Stomach smooth muscle (tissue), 2 donors: ENCODE measurements at regions not wholly inside any gene's neighbourhood (a gene's known extent, or its start where the extent isn't known, plus 50 kb on each side); places are given as distances from the start of the nearest gene placed in this dataset.

ENCODE experiments used
- H3K27ac ChIP-seq: one replicate; pipeline ENCODE4 v1.7.0; 2013; ENCODE audit warnings: mild to moderate bottlenecking, low read length, inconsistent platforms
- H3K27me3 ChIP-seq, 2 donors: one replicate each; pipeline ENCODE4 v1.7.0; 2013; ENCODE audit warnings: low read length in 2 of 2; ENCODE audit not compliant: insufficient read depth in 2 of 2, control insufficient read depth in 1 of 2
- H3K36me3 ChIP-seq, 2 donors: one replicate each; pipeline ENCODE4 v1.7.0; 2013; ENCODE audit warnings: low read length in 2 of 2; ENCODE audit not compliant: control insufficient read depth in 2 of 2, insufficient read depth in 2 of 2
- H3K4me1 ChIP-seq: one replicate; pipeline ENCODE4 v1.7.0; 2013; ENCODE audit warnings: low read length; ENCODE audit not compliant: control insufficient read depth, insufficient read depth
- H3K4me3 ChIP-seq, 2 donors: one replicate each; pipeline ENCODE4 v1.7.0; 2013; ENCODE audit warnings: low read length in 2 of 2
- H3K9ac ChIP-seq, 2 donors: one replicate each; pipeline ENCODE4 v1.7.0; 2013; ENCODE audit warnings: low read length in 2 of 2, mild to moderate bottlenecking in 1 of 2
- H3K9me3 ChIP-seq, 2 donors: one replicate each; pipeline ENCODE4 v1.7.0; 2013; ENCODE audit warnings: low read length in 2 of 2; ENCODE audit not compliant: control insufficient read depth in 2 of 2
- donor health status: healthy.
- donor health status: Pancreatic carcinoma.

DNA sequence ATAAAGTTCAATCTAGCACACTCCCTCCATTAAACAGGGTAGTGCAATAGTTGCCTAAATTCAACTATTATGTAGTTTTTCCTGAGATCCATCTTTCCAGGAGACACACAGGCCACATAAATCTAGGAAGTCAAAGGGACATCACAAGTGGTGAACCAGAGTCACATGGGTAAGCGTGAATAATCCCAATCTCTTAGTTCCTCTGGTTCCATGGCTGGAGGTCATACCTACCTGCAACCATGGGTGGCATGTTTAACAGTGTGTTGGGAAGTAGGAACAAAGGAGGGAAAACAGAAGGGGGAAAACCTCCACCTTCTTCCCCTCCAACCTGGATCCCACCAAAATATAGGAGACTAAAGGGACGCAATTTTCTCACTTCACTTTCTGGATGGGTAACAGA is 2651.6 kb downstream of the ARAP2 start:
- H3K4me3 ChIP-seq: no peak overlapping the region
- no peaks in the 10 kb centered on the region for H3K4me1 ChIP-seq
- peaks cover 16 to 26% of the 10 kb centered on the region in 2 donors for H3K9me3 ChIP-seq

DNA sequence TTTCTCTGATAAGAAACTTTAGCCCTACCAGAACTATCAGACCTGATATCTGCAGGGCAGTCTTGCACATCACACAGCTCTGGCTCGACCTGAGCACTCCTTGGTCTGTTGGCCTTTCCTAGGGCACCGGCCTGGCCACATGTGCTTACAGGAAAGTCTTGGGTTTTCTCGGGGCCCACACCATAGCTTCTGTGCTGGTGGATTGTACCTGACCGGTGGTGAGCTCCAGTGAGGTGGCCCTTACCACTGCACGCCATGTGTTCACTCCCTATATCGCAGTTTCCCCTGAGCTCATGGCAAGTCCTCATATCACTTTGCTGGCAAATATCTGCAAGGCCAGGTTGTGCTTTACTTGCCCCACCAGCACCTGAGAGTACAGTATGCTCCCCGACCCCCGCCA is 2637.4 kb downstream of the ARAP2 start:
- Histone ChIP-seq H3K4me3 (no peak overlapping the region), H3K9ac (no peak overlapping the region), H3K9me3 (peaks cover 0 to 6% of the 10 kb centered on the region in 2 donors), H3K36me3 (no peaks in the 10 kb centered on the region), H3K27me3 (no peaks in the 10 kb centered on the region), H3K27ac (no peak overlapping the region), H3K4me1 (no peaks in the 10 kb centered on the region)

More for the DNA sequence above, 2651.6 kb downstream of the ARAP2 start:
- no peaks in the 10 kb centered on the region for H3K27me3 ChIP-seq
- H3K9ac ChIP-seq: no peak overlapping the region
- no peaks in the 10 kb centered on the region for H3K36me3 ChIP-seq
- no peak overlapping the region for H3K27ac ChIP-seq

DNA sequence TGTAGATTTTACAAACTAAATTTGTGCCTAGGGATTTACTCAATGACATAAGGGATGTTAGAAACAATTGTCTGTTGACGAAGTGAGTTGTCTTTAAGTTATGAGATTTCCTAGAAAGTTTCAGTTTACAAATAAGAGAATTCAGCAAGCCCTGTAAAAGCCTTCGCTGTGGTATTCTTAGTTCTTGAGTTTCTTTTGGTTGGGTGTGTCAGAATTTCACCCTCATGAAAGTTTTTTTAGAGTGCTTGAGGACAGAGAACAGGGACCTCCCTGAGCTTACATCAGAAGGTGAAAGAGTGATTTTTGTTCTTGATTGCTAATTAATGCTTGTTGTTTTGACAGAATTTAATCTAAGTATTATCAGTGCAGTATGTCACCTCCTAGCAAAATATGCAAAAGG is 2628.2 kb downstream of the ARAP2 start:
- Histone ChIP-seq H3K9me3 (no peaks in the 10 kb centered on the region), H3K27me3 (no peaks in the 10 kb centered on the region), H3K9ac (no peak overlapping the region), H3K4me1 (no peaks in the 10 kb centered on the region), H3K36me3 (no peaks in the 10 kb centered on the region), H3K27ac (no peak overlapping the region), H3K4me3 (no peak overlapping the region)

DNA sequence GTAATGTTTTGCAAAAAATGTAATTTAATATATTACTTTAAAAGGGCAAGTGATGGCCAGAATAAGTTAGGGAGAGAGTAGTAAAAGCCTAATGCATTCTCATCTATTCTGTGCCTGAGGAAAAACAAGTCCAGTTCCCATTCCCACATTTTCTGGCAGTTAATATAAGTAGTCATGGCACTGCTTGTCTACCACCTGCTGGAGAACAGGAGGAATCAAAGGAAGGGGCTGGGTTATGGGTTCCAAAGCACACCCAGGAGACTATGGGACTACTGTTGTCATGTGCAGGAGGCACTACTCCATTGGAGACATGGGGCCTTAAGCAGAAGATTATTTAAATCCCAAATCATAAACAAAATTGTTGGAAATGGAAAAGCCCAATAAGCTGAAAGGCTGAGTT is 2618.6 kb downstream of the ARAP2 start:
- Histone ChIP-seq H3K4me1 (no peaks in the 10 kb centered on the region), H3K9ac (no peak overlapping the region), H3K27me3 (no peaks in the 10 kb centered on the region), H3K36me3 (no peaks in the 10 kb centered on the region), H3K4me3 (no peak overlapping the region), H3K27ac (no peak overlapping the region), H3K9me3 (no peaks in the 10 kb centered on the region)

DNA sequence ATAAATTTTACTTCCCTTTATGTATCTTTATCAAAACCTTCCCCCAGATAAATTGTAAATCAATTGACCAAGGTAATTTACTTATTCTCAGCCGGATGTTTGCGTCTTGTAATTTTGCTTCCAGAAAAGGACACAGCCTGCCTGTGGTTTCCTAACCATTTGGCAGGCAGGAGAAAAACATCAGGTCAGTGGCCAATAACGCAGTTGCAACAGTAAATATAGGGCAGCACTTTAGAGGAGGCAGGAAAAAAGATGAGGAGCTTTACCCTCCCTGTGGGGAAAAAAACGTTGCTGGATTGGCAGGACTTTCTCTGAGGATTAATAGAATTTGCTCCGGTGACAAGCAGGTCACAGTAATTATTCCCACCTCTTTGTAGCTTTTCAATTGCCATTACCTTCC is 2618.1 kb downstream of the ARAP2 start:
- Histone ChIP-seq H3K4me3 (no peak overlapping the region), H3K36me3 (no peaks in the 10 kb centered on the region), H3K9me3 (no peaks in the 10 kb centered on the region), H3K4me1 (no peaks in the 10 kb centered on the region), H3K27me3 (no peaks in the 10 kb centered on the region), H3K9ac (no peak overlapping the region), H3K27ac (no peak overlapping the region)

DNA sequence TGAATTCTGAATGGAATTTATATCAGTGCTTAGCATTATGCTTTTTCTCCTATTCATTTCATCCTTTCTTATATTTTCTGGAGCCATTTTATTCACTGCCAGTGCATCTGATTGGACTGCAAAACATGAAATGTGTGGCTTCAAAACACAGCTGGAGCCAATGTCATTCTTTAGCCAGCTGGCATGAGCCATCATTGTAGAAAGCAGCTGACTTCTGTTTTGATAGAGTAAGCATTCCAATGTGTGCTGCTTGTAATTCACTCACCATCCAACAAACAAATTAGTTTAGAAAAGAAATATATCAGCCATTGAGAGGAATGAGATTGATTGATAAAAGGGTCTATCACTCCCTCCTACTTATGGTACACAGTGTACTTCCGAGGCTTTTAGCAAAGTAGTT is 2616.0 kb downstream of the ARAP2 start:
- Histone ChIP-seq H3K36me3 (no peaks in the 10 kb centered on the region), H3K9me3 (no peaks in the 10 kb centered on the region), H3K27me3 (no peaks in the 10 kb centered on the region), H3K4me1 (no peaks in the 10 kb centered on the region), H3K4me3 (no peak overlapping the region), H3K9ac (no peak overlapping the region), H3K27ac (no peak overlapping the region)

DNA sequence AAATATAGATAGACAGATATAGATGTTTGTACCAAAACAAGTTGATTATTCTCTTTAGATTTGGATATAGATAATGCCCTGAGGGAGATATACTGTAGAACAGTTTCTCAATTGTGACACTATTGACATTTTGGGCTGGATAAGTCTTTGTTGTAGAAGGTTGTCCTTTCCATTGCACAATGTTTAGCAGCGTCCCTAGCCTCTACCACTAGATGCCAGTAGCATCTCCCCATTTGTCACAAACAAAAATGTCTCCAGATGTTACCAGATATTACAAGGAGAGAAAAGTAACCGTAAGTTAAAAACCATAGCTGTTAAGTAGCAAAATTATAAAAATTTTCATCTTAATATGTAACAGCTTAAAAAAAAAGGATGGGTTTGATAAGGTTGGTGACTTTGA is 2595.3 kb downstream of the ARAP2 start:
- no peak overlapping the region for H3K27ac ChIP-seq
- H3K4me3 ChIP-seq: no peak overlapping the region

DNA sequence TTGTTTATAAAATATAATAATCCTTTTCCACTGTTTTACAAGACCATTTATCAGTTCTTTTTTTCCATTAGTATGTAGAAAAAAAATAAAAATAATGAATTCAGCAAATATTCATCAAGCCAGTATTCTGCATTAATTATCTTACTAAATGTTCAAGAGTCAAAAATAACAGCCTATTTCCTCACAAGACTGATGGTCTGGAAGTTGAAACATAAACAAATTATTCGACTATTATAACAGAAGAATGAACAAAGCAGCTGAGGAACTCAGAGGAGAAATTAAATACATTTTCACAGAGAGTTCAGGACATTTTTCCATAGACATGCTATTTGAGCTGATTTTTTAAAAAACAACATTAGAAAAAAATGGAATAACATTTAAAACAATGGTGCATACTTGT is 2594.8 kb downstream of the ARAP2 start:
- H3K9ac ChIP-seq: no peak overlapping the region
- H3K4me3 ChIP-seq: no peak overlapping the region
- no peaks in the 10 kb centered on the region for H3K36me3 ChIP-seq
- no peaks in the 10 kb centered on the region for H3K27me3 ChIP-seq
- H3K9me3 ChIP-seq: no peaks in the 10 kb centered on the region
- no peak overlapping the region for H3K27ac ChIP-seq
- no peaks in the 10 kb centered on the region for H3K4me1 ChIP-seq

More for the DNA sequence above, 2595.3 kb downstream of the ARAP2 start:
- Histone ChIP-seq H3K36me3 (no peaks in the 10 kb centered on the region), H3K4me1 (no peaks in the 10 kb centered on the region), H3K9ac (no peak overlapping the region), H3K27me3 (no peaks in the 10 kb centered on the region), H3K9me3 (no peaks in the 10 kb centered on the region)

DNA sequence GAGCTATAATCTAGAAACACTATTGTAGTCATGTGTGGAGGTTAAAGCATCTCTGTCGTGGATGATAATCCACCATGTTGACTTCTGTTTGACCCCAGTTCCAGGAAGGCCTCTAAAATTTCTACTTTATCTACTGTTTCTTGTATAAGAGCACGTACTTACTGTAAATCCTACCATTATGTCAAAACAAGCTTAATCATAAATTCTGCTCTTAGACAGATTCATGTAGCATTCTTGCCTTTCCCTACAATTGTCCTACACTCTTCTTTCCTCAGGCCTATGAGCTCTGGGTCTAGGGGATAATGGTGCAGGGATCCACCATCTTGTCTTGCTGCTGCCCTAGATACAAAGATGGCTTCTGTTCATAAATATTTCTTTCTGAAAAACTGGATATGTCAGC is 2594.3 kb downstream of the ARAP2 start:
- H3K27me3 ChIP-seq: no peaks in the 10 kb centered on the region
- H3K27ac ChIP-seq: no peak overlapping the region
- no peaks in the 10 kb centered on the region for H3K4me1 ChIP-seq
- H3K4me3 ChIP-seq: no peak overlapping the region
- no peak overlapping the region for H3K9ac ChIP-seq
- no peaks in the 10 kb centered on the region for H3K36me3 ChIP-seq
- no peaks in the 10 kb centered on the region for H3K9me3 ChIP-seq

DNA sequence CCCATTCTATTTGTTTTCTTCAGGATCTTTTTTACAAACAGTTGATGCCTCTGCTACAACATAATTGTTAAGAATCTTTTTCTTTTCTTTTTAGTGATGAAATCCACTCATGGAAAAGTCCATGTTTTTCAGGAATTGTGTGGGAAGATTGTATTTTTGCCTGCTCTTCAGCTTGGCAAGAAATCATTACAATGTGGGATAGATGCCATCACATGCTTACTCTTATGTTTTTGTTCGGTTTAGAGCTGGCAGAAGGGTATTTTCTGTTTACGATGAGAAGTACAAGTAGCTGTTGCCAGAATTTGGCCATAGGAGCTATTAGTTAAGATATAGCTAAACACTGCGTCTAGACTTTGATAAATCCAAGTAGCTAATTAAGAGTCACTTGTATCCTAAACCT is 2585.3 kb downstream of the ARAP2 start:
- H3K4me1 ChIP-seq: no peaks in the 10 kb centered on the region
- H3K9ac ChIP-seq: no peak overlapping the region
- H3K9me3 ChIP-seq: no peaks in the 10 kb centered on the region
- no peaks in the 10 kb centered on the region for H3K27me3 ChIP-seq
- no peaks in the 10 kb centered on the region for H3K36me3 ChIP-seq
- H3K4me3 ChIP-seq: no peak overlapping the region
- H3K27ac ChIP-seq: no peak overlapping the region

DNA sequence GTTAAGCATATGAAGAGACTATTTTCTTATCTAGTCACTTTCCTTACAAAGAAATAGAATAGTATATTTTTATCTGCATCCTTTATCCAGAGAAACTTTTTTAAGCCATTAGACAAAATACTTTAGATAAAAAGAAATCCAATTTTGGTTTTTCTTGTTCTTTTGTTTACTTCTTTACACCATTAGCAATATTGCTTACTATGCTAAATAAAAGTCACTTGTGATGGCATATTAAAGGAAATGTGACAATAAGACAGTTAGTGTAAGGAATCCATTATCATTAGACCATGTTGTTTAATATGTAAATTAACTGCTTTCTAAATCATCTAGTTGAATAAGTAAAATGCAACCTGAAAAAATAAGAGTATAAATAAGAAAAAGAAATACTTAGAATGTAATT is 2582.7 kb downstream of the ARAP2 start:
- no peak overlapping the region for H3K27ac ChIP-seq
- no peaks in the 10 kb centered on the region for H3K9me3 ChIP-seq
- no peak overlapping the region for H3K9ac ChIP-seq
- H3K4me1 ChIP-seq: no peaks in the 10 kb centered on the region
- H3K27me3 ChIP-seq: no peaks in the 10 kb centered on the region
- no peaks in the 10 kb centered on the region for H3K36me3 ChIP-seq
- H3K4me3 ChIP-seq: no peak overlapping the region

DNA sequence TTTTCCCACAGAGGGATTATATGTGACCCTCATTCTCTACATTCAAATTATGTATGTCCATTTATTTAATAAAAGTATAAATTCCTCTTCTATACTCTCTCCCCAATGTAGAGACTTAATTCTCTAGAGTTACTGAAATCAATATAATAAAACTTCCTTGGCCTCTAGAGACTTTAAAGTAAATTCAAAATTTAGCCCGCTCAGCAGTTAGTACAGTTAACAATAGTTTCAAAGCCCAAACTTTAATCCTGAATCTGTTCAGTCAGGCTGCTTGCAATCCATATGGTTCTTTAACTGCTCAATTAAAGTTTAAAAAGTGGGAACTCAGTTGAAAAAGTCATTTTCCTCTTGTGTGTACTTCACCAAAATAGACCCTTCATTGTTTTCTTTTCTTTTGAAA is 2558.4 kb downstream of the ARAP2 start:
- H3K9me3 ChIP-seq: no peaks in the 10 kb centered on the region
- H3K9ac ChIP-seq: no peak overlapping the region
- H3K4me3 ChIP-seq: no peak overlapping the region
- no peaks in the 10 kb centered on the region for H3K4me1 ChIP-seq
- no peaks in the 10 kb centered on the region for H3K36me3 ChIP-seq
- no peaks in the 10 kb centered on the region for H3K27me3 ChIP-seq
- no peak overlapping the region for H3K27ac ChIP-seq
